ENCODE measurements at regions not wholly inside any gene's neighbourhood (a gene's known extent, or its start where the extent isn't known, plus 50 kb on each side); places are given as distances from the start of the nearest gene placed in this dataset.

DNA sequence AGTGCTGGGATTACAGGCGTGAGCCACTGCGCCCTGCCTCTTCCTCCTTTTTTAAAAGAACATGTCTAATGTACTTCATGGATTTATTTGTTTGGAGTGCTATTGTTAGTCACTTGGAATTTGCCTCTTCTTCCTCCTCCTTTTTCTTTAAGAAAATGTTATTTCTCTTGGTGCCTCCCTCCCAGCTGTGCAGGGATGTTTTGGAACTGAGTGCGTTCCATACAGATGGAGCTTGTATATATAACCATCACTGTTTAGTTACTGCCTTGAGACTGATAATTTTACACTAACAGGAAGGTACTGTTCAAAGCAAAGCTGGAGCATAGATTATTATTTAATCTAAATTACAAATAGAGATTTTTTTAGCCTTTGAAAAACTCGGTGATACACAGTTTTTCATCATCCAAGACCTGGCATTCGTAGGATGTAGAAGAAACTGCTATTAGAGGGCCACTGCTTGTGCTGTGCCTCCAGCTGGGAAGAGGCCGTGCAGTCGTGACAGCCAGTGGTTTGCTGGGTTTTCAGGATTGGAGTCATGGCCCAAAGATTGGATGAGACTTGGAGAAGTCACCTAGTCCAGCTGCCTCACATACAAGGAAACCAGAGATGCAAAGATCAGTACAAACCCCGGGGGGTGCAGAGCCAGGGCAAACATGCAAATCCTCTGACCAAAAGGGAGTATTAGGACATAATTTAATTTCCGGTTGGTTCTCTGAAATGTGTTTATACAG, 123.1 kb downstream of the PLEKHG1 start:
- H3K4me1 ChIP-seq: peaks cover 5% of the 10 kb centered on the region
- no peak overlapping the region for H3K27ac ChIP-seq
- H3K27me3 ChIP-seq: no peaks in the 10 kb centered on the region
- H3K4me3 ChIP-seq: no peak overlapping the region
- intact Hi-C loops (cut with DNase I): no loop called here
- TF ChIP-seq POLR2AphosphoS5 (IDR thresholded peaks at IDR 0.05; ENCODE audit: insufficient read depth in 1 of 2, low read depth in 1 of 2) (no peak), POLR2A (IDR thresholded peaks at IDR 0.05) (no peak)
- TF ChIP-seq, protein P1, sequence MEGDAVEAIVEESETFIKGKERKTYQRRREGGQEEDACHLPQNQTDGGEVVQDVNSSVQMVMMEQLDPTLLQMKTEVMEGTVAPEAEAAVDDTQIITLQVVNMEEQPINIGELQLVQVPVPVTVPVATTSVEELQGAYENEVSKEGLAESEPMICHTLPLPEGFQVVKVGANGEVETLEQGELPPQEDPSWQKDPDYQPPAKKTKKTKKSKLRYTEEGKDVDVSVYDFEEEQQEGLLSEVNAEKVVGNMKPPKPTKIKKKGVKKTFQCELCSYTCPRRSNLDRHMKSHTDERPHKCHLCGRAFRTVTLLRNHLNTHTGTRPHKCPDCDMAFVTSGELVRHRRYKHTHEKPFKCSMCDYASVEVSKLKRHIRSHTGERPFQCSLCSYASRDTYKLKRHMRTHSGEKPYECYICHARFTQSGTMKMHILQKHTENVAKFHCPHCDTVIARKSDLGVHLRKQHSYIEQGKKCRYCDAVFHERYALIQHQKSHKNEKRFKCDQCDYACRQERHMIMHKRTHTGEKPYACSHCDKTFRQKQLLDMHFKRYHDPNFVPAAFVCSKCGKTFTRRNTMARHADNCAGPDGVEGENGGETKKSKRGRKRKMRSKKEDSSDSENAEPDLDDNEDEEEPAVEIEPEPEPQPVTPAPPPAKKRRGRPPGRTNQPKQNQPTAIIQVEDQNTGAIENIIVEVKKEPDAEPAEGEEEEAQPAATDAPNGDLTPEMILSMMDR (IDR thresholded peaks at IDR 0.05): no peak
- H3K9me3 ChIP-seq: no peaks in the 10 kb centered on the region
- no peak for DNase-seq (ENCODE audit: extremely low spot score in 2 of 2)
- no peaks in the 10 kb centered on the region for H3K36me3 ChIP-seq

DNA sequence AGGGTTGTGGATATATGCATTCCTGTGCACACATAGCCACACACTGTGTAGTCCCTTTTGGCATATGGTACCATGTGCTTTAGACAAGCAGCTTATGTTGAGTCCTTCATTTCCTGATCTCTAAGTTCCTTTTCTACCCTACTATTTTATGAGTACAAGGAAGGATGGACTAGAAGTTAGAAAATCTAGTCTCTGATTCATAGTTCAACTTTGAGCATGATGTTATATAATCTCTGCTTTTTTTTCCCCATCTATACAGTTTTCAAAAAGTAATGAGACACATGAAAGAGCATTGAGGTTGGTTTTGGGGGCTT, 123.6 kb downstream of the PLEKHG1 start:
- Histone ChIP-seq H3K4me1 (peaks cover 5% of the 10 kb centered on the region), H3K27me3 (no peaks in the 10 kb centered on the region), H3K36me3 (no peaks in the 10 kb centered on the region), H3K4me3 (no peak overlapping the region), H3K27ac (no peak overlapping the region), H3K9me3 (no peaks in the 10 kb centered on the region)
- TF ChIP-seq POLR2AphosphoS5 (IDR thresholded peaks at IDR 0.05; ENCODE audit: insufficient read depth in 1 of 2, low read depth in 1 of 2) (no peak), POLR2A (IDR thresholded peaks at IDR 0.05) (no peak)
- intact Hi-C loops (cut with DNase I): no loop called here
- DNase-seq (ENCODE audit: extremely low spot score in 2 of 2): no peak

DNA sequence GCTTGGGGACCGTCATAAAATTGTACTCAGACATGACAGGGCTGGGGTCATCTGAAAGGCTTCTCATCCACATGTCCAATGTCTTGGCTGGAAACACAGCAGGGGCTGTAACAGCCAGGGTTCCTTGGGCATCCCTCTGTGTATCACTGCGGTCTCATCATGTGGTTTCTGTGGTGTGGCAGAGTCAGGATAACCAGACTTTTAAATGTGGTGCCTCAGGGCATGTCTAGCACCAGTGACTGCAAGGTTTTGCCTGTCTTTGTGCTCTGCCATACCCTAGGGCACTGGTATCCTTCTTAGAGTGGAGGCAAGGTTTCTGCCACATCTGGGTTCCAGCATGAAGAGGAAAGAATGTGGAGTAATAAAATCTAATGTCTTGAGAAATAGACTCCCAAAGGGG, 124.2 kb downstream of the PLEKHG1 start:
- intact Hi-C loops (cut with DNase I): no loop called here
- Histone ChIP-seq H3K9me3 (no peaks in the 10 kb centered on the region), H3K27ac (no peak overlapping the region), H3K27me3 (no peaks in the 10 kb centered on the region), H3K4me3 (no peak overlapping the region), H3K36me3 (no peaks in the 10 kb centered on the region), H3K4me1 (peaks cover 5% of the 10 kb centered on the region)
- TF ChIP-seq POLR2AphosphoS5 (IDR thresholded peaks at IDR 0.05; ENCODE audit: insufficient read depth in 1 of 2, low read depth in 1 of 2): no peak
- TF ChIP-seq, protein P1 (IDR thresholded peaks at IDR 0.05): no peak
- no peak for TF ChIP-seq POLR2A (IDR thresholded peaks at IDR 0.05)
- no peak for DNase-seq (ENCODE audit: extremely low spot score in 2 of 2)

DNA sequence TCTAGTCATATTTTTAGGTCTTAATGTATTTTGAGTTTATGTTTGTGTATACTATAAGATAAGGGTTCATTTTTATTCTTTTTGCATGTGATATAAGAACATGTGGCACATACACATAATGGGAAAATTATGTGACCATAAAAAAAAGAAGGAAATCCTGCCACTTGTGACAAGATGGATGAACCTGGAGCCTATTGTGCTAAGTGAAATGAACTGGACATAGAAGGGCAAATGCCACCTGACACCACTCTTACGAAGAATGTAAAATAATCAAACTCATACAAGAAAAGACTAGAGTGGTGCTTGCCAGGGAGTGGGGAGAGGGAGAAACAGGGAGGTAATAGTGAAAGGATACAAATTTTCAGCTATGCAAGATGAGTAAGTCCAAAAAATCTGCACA, 126.1 kb downstream of the PLEKHG1 start:
- H3K36me3 ChIP-seq: no peaks in the 10 kb centered on the region
- no peak for DNase-seq (ENCODE audit: extremely low spot score in 2 of 2)
- no peak overlapping the region for H3K27ac ChIP-seq
- intact Hi-C loops (cut with DNase I): no loop called here
- no peaks in the 10 kb centered on the region for H3K9me3 ChIP-seq
- TF ChIP-seq POLR2A (IDR thresholded peaks at IDR 0.05): no peak
- no peak for TF ChIP-seq POLR2AphosphoS5 (IDR thresholded peaks at IDR 0.05; ENCODE audit: insufficient read depth in 1 of 2, low read depth in 1 of 2)
- TF ChIP-seq, protein P1 (IDR thresholded peaks at IDR 0.05): no peak
- H3K4me1 ChIP-seq: peaks cover 5% of the 10 kb centered on the region
- no peaks in the 10 kb centered on the region for H3K27me3 ChIP-seq
- no peak overlapping the region for H3K4me3 ChIP-seq

DNA sequence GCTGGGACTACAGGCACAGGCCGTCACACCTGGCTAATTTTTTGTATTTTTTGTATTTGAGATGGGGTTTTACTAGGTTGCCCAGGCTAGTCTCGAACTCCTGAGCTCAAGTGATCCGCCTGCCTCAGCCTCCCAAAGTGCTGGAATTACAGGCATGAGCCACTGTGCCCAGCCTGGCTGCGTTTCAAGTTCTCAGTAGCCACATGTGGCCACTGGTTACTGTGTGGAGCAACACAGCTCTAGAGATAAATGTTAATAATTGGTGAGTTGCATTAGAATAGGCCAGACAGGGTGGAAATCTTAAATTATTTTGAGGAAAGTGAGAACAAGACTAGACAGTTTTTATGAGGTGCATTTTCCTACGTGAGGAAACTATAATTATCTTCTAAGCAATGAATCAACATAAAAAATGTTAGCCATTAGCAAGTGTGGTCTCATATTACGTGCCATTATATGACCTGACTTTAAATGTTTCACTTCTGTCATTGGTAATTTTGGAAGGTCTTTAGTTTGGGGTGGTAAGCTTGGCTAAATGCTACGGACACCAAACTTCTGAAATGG, 129.6 kb downstream of the PLEKHG1 start:
- TF ChIP-seq POLR2A (IDR thresholded peaks at IDR 0.05) (no peak), POLR2AphosphoS5 (IDR thresholded peaks at IDR 0.05; ENCODE audit: insufficient read depth in 1 of 2, low read depth in 1 of 2) (no peak)
- TF ChIP-seq, protein P1 (IDR thresholded peaks at IDR 0.05): no peak
- Histone ChIP-seq H3K27ac (no peak overlapping the region), H3K4me1 (no peaks in the 10 kb centered on the region), H3K36me3 (no peaks in the 10 kb centered on the region), H3K9me3 (no peaks in the 10 kb centered on the region), H3K27me3 (no peaks in the 10 kb centered on the region), H3K4me3 (no peak overlapping the region)
- no peak for DNase-seq (ENCODE audit: extremely low spot score in 2 of 2)
- intact Hi-C loops (cut with DNase I): no loop called here

Measured in vagina (tissue), 2 donors.